Stimulated activated CD4-positive, alpha-beta T cell treated with anti-CD3 and anti-CD28 coated beads, Interleukin-1b, Interleukin-23, amount 100 ng/mL, for 24 hours (primary cell): ENCODE measurements at regions not wholly inside any gene's neighbourhood (a gene's known extent, or its start where the extent isn't known, plus 50 kb on each side); places are given as distances from the start of the nearest gene placed in this dataset.

ENCODE experiments used
- DNase-seq, 4 experiments: peaks; one replicate each; pipeline ENCODE4 v3.0.0-alpha.2; 2020; ENCODE audit warnings: low read depth in 4 of 4, low spot score in 1 of 4

GRCh38 chr5:28164568-28164967, 1126.2 kb upstream of the CDH9 start:
- no peak for DNase-seq

GRCh38 chr5:28156981-28157380, 1118.6 kb upstream of the CDH9 start:
- no peak for DNase-seq

GRCh38 chr5:28143519-28143918, 1105.1 kb upstream of the CDH9 start:
- DNase-seq: no peak

- no peak for DNase-seq
Measured at GRCh38 chr5:28132151-28132550, 1093.8 kb upstream of the CDH9 start.

- no peak for DNase-seq
Measured at GRCh38 chr5:28117691-28118090, 1079.3 kb upstream of the CDH9 start.

- DNase-seq: no peak
Measured at GRCh38 chr5:28117273-28117672, 1078.9 kb upstream of the CDH9 start.

GRCh38 chr5:28110781-28111180, 1072.4 kb upstream of the CDH9 start:
- no peak for DNase-seq

GRCh38 chr5:28104080-28104479, 1065.7 kb upstream of the CDH9 start:
- DNase-seq: no peak

- no peak for DNase-seq
Measured at GRCh38 chr5:28084069-28084468, 1045.7 kb upstream of the CDH9 start.

- DNase-seq: no peak
Measured at GRCh38 chr5:28082610-28083009, 1044.2 kb upstream of the CDH9 start.

GRCh38 chr5:28077291-28078240, 1039.2 kb upstream of the CDH9 start:
- no peak for DNase-seq

- DNase-seq: no peak
Measured at GRCh38 chr5:28066856-28067255, 1028.5 kb upstream of the CDH9 start.

- DNase-seq: no peak
Measured at GRCh38 chr5:28065656-28066055, 1027.3 kb upstream of the CDH9 start.

- DNase-seq: no peak
Measured at GRCh38 chr5:28046596-28046995, 1008.2 kb upstream of the CDH9 start.

- no peak for DNase-seq
Measured at GRCh38 chr5:28027851-28028250, 989.5 kb upstream of the CDH9 start.

GRCh38 chr5:28017178-28017577, 978.8 kb upstream of the CDH9 start:
- no peak for DNase-seq

- no peak for DNase-seq
Measured at GRCh38 chr5:28014779-28015178, 976.4 kb upstream of the CDH9 start.

- DNase-seq: no peak
Measured at GRCh38 chr5:28012538-28012937, 974.2 kb upstream of the CDH9 start.

GRCh38 chr5:28009576-28009975, 971.2 kb upstream of the CDH9 start:
- no peak for DNase-seq

- DNase-seq: no peak
Measured at GRCh38 chr5:27996665-27997064, 958.3 kb upstream of the CDH9 start.

GRCh38 chr5:27995867-27996266, 957.5 kb upstream of the CDH9 start:
- no peak for DNase-seq

- no peak for DNase-seq
Measured at GRCh38 chr5:27978322-27978721, 939.9 kb upstream of the CDH9 start.

GRCh38 chr5:27969157-27969556, 930.8 kb upstream of the CDH9 start:
- DNase-seq: no peak
